ENCODE measurements at regions not wholly inside any gene's neighbourhood (a gene's known extent, or its start where the extent isn't known, plus 50 kb on each side); places are given as distances from the start of the nearest gene placed in this dataset.

GRCh38 chr5:155482428-155482827 is 468.9 kb downstream of the KIF4B start:
- no peak overlapping the region for H3K27ac Mint-ChIP-seq
- Histone ChIP-seq H3K4me1 (ENCODE audit: control insufficient read depth, insufficient read depth, low read length) (peaks cover 2% of the 10 kb centered on the region), H3K9ac (ENCODE audit: extremely low read depth, low read length, poor library complexity, severe bottlenecking) (no peak overlapping the region), H3K27me3 (ENCODE audit: control insufficient read depth, insufficient read depth, low read length, poor library complexity, severe bottlenecking) (peaks cover 2% of the 10 kb centered on the region), H3K4me3 (ENCODE audit: low read length) (no peak overlapping the region), H3K36me3 (ENCODE audit: control insufficient read depth, insufficient read depth, low read length) (no peaks in the 10 kb centered on the region), H3K9me3 (ENCODE audit: control insufficient read depth, low read length) (no peaks in the 10 kb centered on the region), H3K27ac (ENCODE audit: low read depth, low read length) (no peak overlapping the region)
- no peak for TF ChIP-seq CTCF (conservative IDR thresholded peaks at IDR 0.05)
- DNase-seq = no peak
- H3K4me1 Mint-ChIP-seq = peaks cover 14% of the 10 kb centered on the region
- H3K27me3 Mint-ChIP-seq (ENCODE audit: insufficient read depth) = peaks cover 50% of the 10 kb centered on the region
- H3K9me3 Mint-ChIP-seq = no peaks in the 10 kb centered on the region
- no peak overlapping the region for H3K4me3 Mint-ChIP-seq
- no peaks in the 10 kb centered on the region for H3K36me3 Mint-ChIP-seq (ENCODE audit: low read depth)

GRCh38 chr5:155485386-155485785 is 471.8 kb downstream of the KIF4B start:
- H3K27me3 Mint-ChIP-seq (ENCODE audit: insufficient read depth) = peaks cover 34% of the 10 kb centered on the region
- H3K9me3 ChIP-seq (ENCODE audit: control insufficient read depth, low read length) = peaks cover 5% of the 10 kb centered on the region
- peaks cover 2% of the 10 kb centered on the region for H3K4me1 ChIP-seq (ENCODE audit: control insufficient read depth, insufficient read depth, low read length)
- no peaks in the 10 kb centered on the region for H3K27me3 ChIP-seq (ENCODE audit: control insufficient read depth, insufficient read depth, low read length, poor library complexity, severe bottlenecking)
- H3K4me3 ChIP-seq (ENCODE audit: low read length) = no peak overlapping the region
- TF ChIP-seq CTCF (conservative IDR thresholded peaks at IDR 0.05) = no peak
- no peak overlapping the region for H3K27ac ChIP-seq (ENCODE audit: low read depth, low read length)
- H3K4me1 Mint-ChIP-seq = peaks cover 10% of the 10 kb centered on the region
- no peak overlapping the region for H3K9ac ChIP-seq (ENCODE audit: extremely low read depth, low read length, poor library complexity, severe bottlenecking)
- no peaks in the 10 kb centered on the region for H3K9me3 Mint-ChIP-seq
- no peak overlapping the region for H3K27ac Mint-ChIP-seq
- no peaks in the 10 kb centered on the region for H3K36me3 Mint-ChIP-seq (ENCODE audit: low read depth)
- WGBS, 2 experiments (ENCODE audit: insufficient coverage in 1 of 2, insufficient read length in 1 of 2) = 79 to 100% methylated on average over 2 of the region's 2 CpGs
- no peaks in the 10 kb centered on the region for H3K36me3 ChIP-seq (ENCODE audit: control insufficient read depth, insufficient read depth, low read length)
- no peak overlapping the region for H3K4me3 Mint-ChIP-seq
- no peak for DNase-seq

- no peak overlapping the region for H3K27ac ChIP-seq (ENCODE audit: low read depth, low read length)
- peaks cover 5% of the 10 kb centered on the region for H3K27me3 Mint-ChIP-seq (ENCODE audit: insufficient read depth)
- H3K9me3 Mint-ChIP-seq = no peaks in the 10 kb centered on the region
- H3K4me3 ChIP-seq (ENCODE audit: low read length) = no peak overlapping the region
- peaks cover 6% of the 10 kb centered on the region for H3K4me1 Mint-ChIP-seq
- no peaks in the 10 kb centered on the region for H3K36me3 ChIP-seq (ENCODE audit: control insufficient read depth, insufficient read depth, low read length)
- H3K4me3 Mint-ChIP-seq = no peak overlapping the region
- H3K27me3 ChIP-seq (ENCODE audit: control insufficient read depth, insufficient read depth, low read length, poor library complexity, severe bottlenecking) = no peaks in the 10 kb centered on the region
- no peaks in the 10 kb centered on the region for H3K4me1 ChIP-seq (ENCODE audit: control insufficient read depth, insufficient read depth, low read length)
- no peak overlapping the region for H3K27ac Mint-ChIP-seq
- no peak overlapping the region for H3K9ac ChIP-seq (ENCODE audit: extremely low read depth, low read length, poor library complexity, severe bottlenecking)
- no peak for TF ChIP-seq CTCF (conservative IDR thresholded peaks at IDR 0.05)
- no peaks in the 10 kb centered on the region for H3K36me3 Mint-ChIP-seq (ENCODE audit: low read depth)
- peaks cover 14% of the 10 kb centered on the region for H3K9me3 ChIP-seq (ENCODE audit: control insufficient read depth, low read length)
- DNase-seq = no peak
Measured at GRCh38 chr5:155489949-155490348, 476.4 kb downstream of the KIF4B start.
